ENCODE measurements at regions not wholly inside any gene's neighbourhood (a gene's known extent, or its start where the extent isn't known, plus 50 kb on each side); places are given as distances from the start of the nearest gene placed in this dataset.

DNA sequence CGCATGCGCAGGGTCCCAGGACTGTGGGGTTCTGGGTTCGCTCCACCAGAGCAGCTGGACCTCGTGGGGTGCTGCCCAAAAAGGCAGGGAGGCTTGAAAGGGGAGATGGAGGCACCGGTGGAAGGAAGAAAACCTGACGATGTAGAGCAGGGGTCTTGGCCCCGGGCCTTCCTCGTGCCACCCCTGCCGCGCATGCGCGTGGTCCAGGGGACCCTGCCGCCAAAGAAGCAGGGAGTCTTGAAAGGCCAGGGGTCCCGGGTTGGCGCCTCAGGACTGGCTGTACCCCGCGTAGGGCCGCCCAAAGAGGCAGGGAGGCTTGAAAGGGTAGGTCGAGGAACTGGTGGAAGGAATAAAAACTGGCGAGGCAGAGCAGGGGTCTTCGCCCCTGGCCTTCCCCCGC is 321.0 kb downstream of the ALG10 start:
- TF ChIP-seq ZNF155 (tag by site-specific recombination; IDR thresholded peaks at IDR 0.05), result no peak
- no peak for TF ChIP-seq ZNF830 (tag by site-specific recombination; IDR thresholded peaks at IDR 0.05; ENCODE audit: low read depth)
- TF ChIP-seq, protein P1, sequence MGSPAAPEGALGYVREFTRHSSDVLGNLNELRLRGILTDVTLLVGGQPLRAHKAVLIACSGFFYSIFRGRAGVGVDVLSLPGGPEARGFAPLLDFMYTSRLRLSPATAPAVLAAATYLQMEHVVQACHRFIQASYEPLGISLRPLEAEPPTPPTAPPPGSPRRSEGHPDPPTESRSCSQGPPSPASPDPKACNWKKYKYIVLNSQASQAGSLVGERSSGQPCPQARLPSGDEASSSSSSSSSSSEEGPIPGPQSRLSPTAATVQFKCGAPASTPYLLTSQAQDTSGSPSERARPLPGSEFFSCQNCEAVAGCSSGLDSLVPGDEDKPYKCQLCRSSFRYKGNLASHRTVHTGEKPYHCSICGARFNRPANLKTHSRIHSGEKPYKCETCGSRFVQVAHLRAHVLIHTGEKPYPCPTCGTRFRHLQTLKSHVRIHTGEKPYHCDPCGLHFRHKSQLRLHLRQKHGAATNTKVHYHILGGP (tag by site-specific recombination; IDR thresholded peaks at IDR 0.05), result no peak
- no peak for TF ChIP-seq BCL11A (tag by site-specific recombination; IDR thresholded peaks at IDR 0.05; ENCODE audit: low read depth)
- TF ChIP-seq SP2 (tag by site-specific recombination; IDR thresholded peaks at IDR 0.05), result no peak
- TF ChIP-seq TCF7L2 (IDR thresholded peaks at IDR 0.05; ENCODE audit: borderline replicate concordance, low read depth, low read length), result no peak
- TF ChIP-seq ZNF2 (tag by site-specific recombination; IDR thresholded peaks at IDR 0.05), result no peak
- TF ChIP-seq ZNF544 (tag by site-specific recombination; IDR thresholded peaks at IDR 0.05), result no peak
- POLR2A ChIA-PET, result no interaction called here
- no peaks in the 10 kb centered on the region for H3K36me3 ChIP-seq (ENCODE audit: control insufficient read depth in 2 of 2, insufficient read depth in 1 of 2, low read length in 2 of 2)
- no peaks in the 10 kb centered on the region for H3K4me1 ChIP-seq (ENCODE audit: control insufficient read depth, insufficient read depth, low read length)
- no peak overlapping the region for H3K27ac ChIP-seq (ENCODE audit: extremely low read depth, low read depth, low read length)
- no peak overlapping the region for H3K4me3 ChIP-seq (ENCODE audit: low read depth, low read length)
- no peaks in the 10 kb centered on the region for H3K9me3 ChIP-seq (ENCODE audit: control insufficient read depth, insufficient read depth, low read depth, low read length)
- CTCF ChIA-PET, result no interaction called here

DNA sequence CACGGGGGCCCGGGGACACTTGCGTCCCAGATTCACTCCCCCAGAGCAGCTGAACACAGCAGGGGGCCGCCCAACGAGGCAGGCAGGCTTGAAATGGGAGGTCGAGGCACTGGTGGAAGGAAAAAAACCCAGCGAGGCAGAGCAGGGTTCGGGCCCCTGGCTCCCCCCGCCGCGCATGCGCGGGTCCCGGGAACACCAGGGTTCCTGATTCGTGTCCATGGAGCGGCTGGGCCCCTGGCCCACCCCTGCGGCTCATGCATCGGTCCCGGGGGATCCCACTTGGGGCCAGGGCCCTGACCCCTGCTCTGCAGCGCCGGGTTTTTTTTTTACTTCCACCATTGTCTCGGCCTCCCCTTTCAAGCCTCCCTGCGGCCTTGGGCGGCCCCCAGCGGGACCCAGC is 321.5 kb downstream of the ALG10 start:
- H3K4me1 ChIP-seq (ENCODE audit: control insufficient read depth, insufficient read depth, low read length), result no peaks in the 10 kb centered on the region
- ChIA-PET POLR2A (no interaction called here), CTCF (no interaction called here)
- H3K4me3 ChIP-seq (ENCODE audit: low read depth, low read length), result no peak overlapping the region
- no peak overlapping the region for H3K27ac ChIP-seq (ENCODE audit: extremely low read depth, low read depth, low read length)
- H3K36me3 ChIP-seq (ENCODE audit: control insufficient read depth in 2 of 2, insufficient read depth in 1 of 2, low read length in 2 of 2), result no peaks in the 10 kb centered on the region
- TF ChIP-seq PRDM1 (tag by site-specific recombination; IDR thresholded peaks at IDR 0.05) (no peak), ZNF146 (tag by site-specific recombination; IDR thresholded peaks at IDR 0.05) (no peak), OSR2 (tag by site-specific recombination; IDR thresholded peaks at IDR 0.05) (no peak), ZNF311 (tag by site-specific recombination; IDR thresholded peaks at IDR 0.05; ENCODE audit: borderline replicate concordance) (no peak), ZNF202 (tag by site-specific recombination; IDR thresholded peaks at IDR 0.05; ENCODE audit: borderline replicate concordance) (no peak), ZNF707 (tag by site-specific recombination; IDR thresholded peaks at IDR 0.05) (no peak), ZNF600 (tag by site-specific recombination; IDR thresholded peaks at IDR 0.05) (no peak), ZNF404 (tag by site-specific recombination; IDR thresholded peaks at IDR 0.05) (no peak), TRIM28 (IDR thresholded peaks at IDR 0.05; ENCODE audit: borderline replicate concordance, low read length) (no peak), ZBTB1 (tag by site-specific recombination; IDR thresholded peaks at IDR 0.05) (no peak), ZSCAN30 (tag by site-specific recombination; IDR thresholded peaks at IDR 0.05) (no peak), ZNF23 (tag by site-specific recombination; IDR thresholded peaks at IDR 0.05; ENCODE audit: borderline replicate concordance) (no peak), ZNF777 (tag by site-specific recombination; IDR thresholded peaks at IDR 0.05; ENCODE audit: borderline replicate concordance) (no peak), ZNF658 (tag by site-specific recombination; IDR thresholded peaks at IDR 0.05) (no peak), MZF1 (tag by site-specific recombination; IDR thresholded peaks at IDR 0.05; ENCODE audit: borderline replicate concordance) (no peak), ZNF324 (tag by site-specific recombination; IDR thresholded peaks at IDR 0.05) (no peak)
- TF ChIP-seq, protein P2, sequence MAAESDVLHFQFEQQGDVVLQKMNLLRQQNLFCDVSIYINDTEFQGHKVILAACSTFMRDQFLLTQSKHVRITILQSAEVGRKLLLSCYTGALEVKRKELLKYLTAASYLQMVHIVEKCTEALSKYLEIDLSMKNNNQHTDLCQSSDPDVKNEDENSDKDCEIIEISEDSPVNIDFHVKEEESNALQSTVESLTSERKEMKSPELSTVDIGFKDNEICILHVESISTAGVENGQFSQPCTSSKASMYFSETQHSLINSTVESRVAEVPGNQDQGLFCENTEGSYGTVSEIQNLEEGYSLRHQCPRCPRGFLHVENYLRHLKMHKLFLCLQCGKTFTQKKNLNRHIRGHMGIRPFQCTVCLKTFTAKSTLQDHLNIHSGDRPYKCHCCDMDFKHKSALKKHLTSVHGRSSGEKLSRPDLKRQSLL (tag by site-specific recombination; IDR thresholded peaks at IDR 0.05), result no peak
- TF ChIP-seq, protein P3, sequence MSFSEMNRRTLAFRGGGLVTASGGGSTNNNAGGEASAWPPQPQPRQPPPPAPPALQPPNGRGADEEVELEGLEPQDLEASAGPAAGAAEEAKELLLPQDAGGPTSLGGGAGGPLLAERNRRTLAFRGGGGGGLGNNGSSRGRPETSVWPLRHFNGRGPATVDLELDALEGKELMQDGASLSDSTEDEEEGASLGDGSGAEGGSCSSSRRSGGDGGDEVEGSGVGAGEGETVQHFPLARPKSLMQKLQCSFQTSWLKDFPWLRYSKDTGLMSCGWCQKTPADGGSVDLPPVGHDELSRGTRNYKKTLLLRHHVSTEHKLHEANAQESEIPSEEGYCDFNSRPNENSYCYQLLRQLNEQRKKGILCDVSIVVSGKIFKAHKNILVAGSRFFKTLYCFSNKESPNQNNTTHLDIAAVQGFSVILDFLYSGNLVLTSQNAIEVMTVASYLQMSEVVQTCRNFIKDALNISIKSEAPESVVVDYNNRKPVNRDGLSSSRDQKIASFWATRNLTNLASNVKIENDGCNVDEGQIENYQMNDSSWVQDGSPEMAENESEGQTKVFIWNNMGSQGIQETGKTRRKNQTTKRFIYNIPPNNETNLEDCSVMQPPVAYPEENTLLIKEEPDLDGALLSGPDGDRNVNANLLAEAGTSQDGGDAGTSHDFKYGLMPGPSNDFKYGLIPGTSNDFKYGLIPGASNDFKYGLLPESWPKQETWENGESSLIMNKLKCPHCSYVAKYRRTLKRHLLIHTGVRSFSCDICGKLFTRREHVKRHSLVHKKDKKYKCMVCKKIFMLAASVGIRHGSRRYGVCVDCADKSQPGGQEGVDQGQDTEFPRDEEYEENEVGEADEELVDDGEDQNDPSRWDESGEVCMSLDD (tag by site-specific recombination; IDR thresholded peaks at IDR 0.05), result no peak
- TF ChIP-seq, protein P4, sequence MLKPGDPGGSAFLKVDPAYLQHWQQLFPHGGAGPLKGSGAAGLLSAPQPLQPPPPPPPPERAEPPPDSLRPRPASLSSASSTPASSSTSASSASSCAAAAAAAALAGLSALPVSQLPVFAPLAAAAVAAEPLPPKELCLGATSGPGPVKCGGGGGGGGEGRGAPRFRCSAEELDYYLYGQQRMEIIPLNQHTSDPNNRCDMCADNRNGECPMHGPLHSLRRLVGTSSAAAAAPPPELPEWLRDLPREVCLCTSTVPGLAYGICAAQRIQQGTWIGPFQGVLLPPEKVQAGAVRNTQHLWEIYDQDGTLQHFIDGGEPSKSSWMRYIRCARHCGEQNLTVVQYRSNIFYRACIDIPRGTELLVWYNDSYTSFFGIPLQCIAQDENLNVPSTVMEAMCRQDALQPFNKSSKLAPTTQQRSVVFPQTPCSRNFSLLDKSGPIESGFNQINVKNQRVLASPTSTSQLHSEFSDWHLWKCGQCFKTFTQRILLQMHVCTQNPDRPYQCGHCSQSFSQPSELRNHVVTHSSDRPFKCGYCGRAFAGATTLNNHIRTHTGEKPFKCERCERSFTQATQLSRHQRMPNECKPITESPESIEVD (tag by site-specific recombination; IDR thresholded peaks at IDR 0.05), result no peak
- TF ChIP-seq, protein P1 (tag by site-specific recombination; IDR thresholded peaks at IDR 0.05), result no peak
- no peaks in the 10 kb centered on the region for H3K9me3 ChIP-seq (ENCODE audit: control insufficient read depth, insufficient read depth, low read depth, low read length)
